Natural killer cell (primary cell): ENCODE measurements at regions not wholly inside any gene's neighbourhood (a gene's known extent, or its start where the extent isn't known, plus 50 kb on each side); places are given as distances from the start of the nearest gene placed in this dataset.
"Not testable (repeated sequence)": the region's sequence is repeated elsewhere in the genome, so short reads cannot be mapped to it uniquely, and the experiment has no call there.

Experiments
- ATAC-seq, 3 donors: fragments of 150-1000 bp in 2 of 3; fragments of 200-7000 bp in 1 of 3; cut with Tn5 transposase; 1 replicate in 1 of 3; 2 replicates in 2 of 3; pipeline ENCODE4 v1.10.0; 2021; ENCODE audit warnings: mild to moderate bottlenecking in 2 of 3, moderate library complexity in 2 of 3
- DNase-seq, 2 donors: peaks; one replicate each; pipeline versions ENCODE4 v3.0.0 to v3.0.0-alpha.2; 2013 to 2021; ENCODE audit warnings: mixed read lengths in 1 of 2
- H3K27ac ChIP-seq: one replicate; pipeline ENCODE4 v1.5.1; 2013; ENCODE audit warnings: mild to moderate bottlenecking, low read length
- H3K27me3 ChIP-seq: one replicate; pipeline ENCODE4 v1.6.1; 2013; ENCODE audit warnings: low read length; ENCODE audit not compliant: control insufficient read depth, insufficient read depth
- H3K36me3 ChIP-seq: one replicate; pipeline ENCODE4 v1.6.1; 2013; ENCODE audit warnings: low read length; ENCODE audit not compliant: control insufficient read depth, insufficient read depth
- H3K4me1 ChIP-seq: one replicate; pipeline ENCODE4 v1.6.1; 2013; ENCODE audit warnings: low read length; ENCODE audit not compliant: control insufficient read depth, insufficient read depth
- H3K4me3 ChIP-seq: one replicate; pipeline ENCODE4 v1.5.1; 2013; ENCODE audit warnings: low read length
- H3K9me3 ChIP-seq: one replicate; pipeline ENCODE4 v1.6.1; 2013; ENCODE audit warnings: low read length; ENCODE audit not compliant: control insufficient read depth, insufficient read depth
- H3K27ac Mint-ChIP-seq, 2 donors: one replicate each; pipeline ENCODE4 v1.8.0; 2022; ENCODE audit warnings: mild to moderate bottlenecking in 2 of 2, mixed read lengths in 2 of 2, moderate library complexity in 1 of 2
- H3K27me3 Mint-ChIP-seq, 2 donors: one replicate each; pipeline ENCODE4 v1.8.0; 2022; ENCODE audit warnings: low read depth in 2 of 2, mixed read lengths in 2 of 2
- H3K36me3 Mint-ChIP-seq: one replicate; pipeline ENCODE4 v1.8.0; 2022; ENCODE audit warnings: mixed read lengths
- H3K4me1 Mint-ChIP-seq, 2 donors: one replicate each; pipeline ENCODE4 v1.8.0; 2022; ENCODE audit warnings: mixed read lengths in 2 of 2
- H3K4me3 Mint-ChIP-seq: one replicate; pipeline ENCODE4 v1.8.0; 2022; ENCODE audit warnings: mild to moderate bottlenecking, moderate library complexity, mixed read lengths
- H3K9me3 Mint-ChIP-seq, 2 donors: one replicate each; pipeline ENCODE4 v1.8.0; 2022; ENCODE audit warnings: mixed read lengths in 2 of 2
- CTCF ChIP-seq: fragments of 200-600 bp; IDR thresholded peaks from one replicate; pipeline ENCODE4 v1.8.0; 2022; ENCODE audit warnings: antibody characterized with exemption
- WGBS: methylation state at CpG from one replicate; pipeline ENCODE4 v1.1.7; 2013; ENCODE audit warnings: missing lambda C conversion rate; ENCODE audit not compliant: insufficient coverage; 5-methylcytosine and 5-hydroxymethylcytosine counted together
- intact Hi-C: fragments of 100-400 bp; cut with micrococcal nuclease; formaldehyde crosslinking; loops from one replicate; pipeline ENCODE4 v1.14.2; 2022

GRCh38 chr11:38612701-38613100 is 2014.7 kb upstream of the RAG2 start:
- H3K4me1 Mint-ChIP-seq, result no peaks in the 10 kb centered on the region
- no peaks in the 10 kb centered on the region for H3K27me3 Mint-ChIP-seq
- H3K36me3 ChIP-seq, result no peaks in the 10 kb centered on the region
- H3K36me3 Mint-ChIP-seq, result peaks cover 13% of the 10 kb centered on the region
- H3K27ac Mint-ChIP-seq, result no peak overlapping the region
- TF ChIP-seq CTCF, result no peak
- H3K4me1 ChIP-seq, result no peaks in the 10 kb centered on the region
- H3K4me3 ChIP-seq, result no peak overlapping the region
- H3K27me3 ChIP-seq, result no peaks in the 10 kb centered on the region
- no peak overlapping the region for H3K4me3 Mint-ChIP-seq
- H3K9me3 Mint-ChIP-seq, result peaks cover 8 to 14% of the 10 kb centered on the region in 2 donors
- H3K9me3 ChIP-seq, result no peaks in the 10 kb centered on the region
- no peak for DNase-seq
- no peak overlapping the region for H3K27ac ChIP-seq
- no peak for ATAC-seq
- intact Hi-C loops, result no loop called here

GRCh38 chr11:38601371-38601770 is 2003.3 kb upstream of the RAG2 start:
- intact Hi-C loops, H3K4me1 Mint-ChIP-seq, H3K27ac Mint-ChIP-seq, ATAC-seq, H3K36me3 ChIP-seq, DNase-seq, H3K4me3 Mint-ChIP-seq, H3K27me3 Mint-ChIP-seq, H3K27ac ChIP-seq, H3K27me3 ChIP-seq, H3K4me1 ChIP-seq, H3K9me3 ChIP-seq, H3K4me3 ChIP-seq, H3K36me3 Mint-ChIP-seq: not testable (repeated sequence)
- peaks cover 4 to 11% of the 10 kb centered on the region in 2 donors for H3K9me3 Mint-ChIP-seq
- WGBS, result 100% methylated on average over 1 of the region's 2 CpGs

- H3K27me3 ChIP-seq, result no peaks in the 10 kb centered on the region
- no peak for DNase-seq
Observed at GRCh38 chr11:38598418-38598817, 2000.4 kb upstream of the RAG2 start.

DNA sequence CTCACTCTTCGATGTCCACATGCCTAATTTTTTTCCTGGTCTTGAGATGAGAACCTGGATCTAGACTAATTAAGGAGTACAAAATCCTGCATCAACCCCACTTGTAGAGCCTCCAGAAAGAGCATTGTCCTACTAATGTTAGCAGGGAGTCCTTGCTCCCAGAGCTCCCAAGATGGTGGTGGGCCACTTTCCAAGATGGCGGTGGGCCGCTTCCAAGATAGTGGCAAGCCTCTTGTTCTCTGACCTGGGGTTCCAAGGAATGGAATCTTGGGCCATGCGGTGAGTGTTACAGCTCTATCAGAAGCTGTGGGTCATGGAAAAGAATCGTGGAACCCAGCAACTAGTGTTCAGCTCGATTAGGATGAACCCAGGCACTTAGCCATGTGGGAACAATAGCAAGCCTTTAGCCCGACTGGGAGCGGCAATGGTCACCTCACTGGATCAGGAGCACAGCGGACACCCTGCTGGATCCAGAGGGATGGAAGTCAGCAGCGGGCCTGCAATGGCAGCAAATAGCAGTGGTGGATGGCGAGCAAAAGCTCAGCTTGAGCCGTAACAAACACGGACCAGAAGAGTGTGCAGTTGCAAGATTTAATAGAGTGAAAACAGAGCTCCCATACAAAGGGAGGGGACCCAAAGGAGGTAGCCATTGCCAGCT is 1997.5 kb upstream of the RAG2 start:
- H3K4me1 ChIP-seq, H3K27me3 Mint-ChIP-seq, H3K27ac ChIP-seq, H3K4me3 ChIP-seq, H3K4me1 Mint-ChIP-seq, intact Hi-C loops, H3K9me3 ChIP-seq, DNase-seq, H3K9me3 Mint-ChIP-seq, H3K36me3 ChIP-seq, ATAC-seq, H3K36me3 Mint-ChIP-seq, H3K27ac Mint-ChIP-seq, H3K27me3 ChIP-seq, H3K4me3 Mint-ChIP-seq: not testable (repeated sequence)
- WGBS, result 91% methylated on average over 13 of the region's 13 CpGs

More at GRCh38 chr11:38598418-38598817, 2000.4 kb upstream of the RAG2 start:
- no peaks in the 10 kb centered on the region for H3K4me1 Mint-ChIP-seq
- Histone ChIP-seq H3K4me3 (no peak overlapping the region), H3K4me1 (no peaks in the 10 kb centered on the region), H3K27ac (no peak overlapping the region), H3K36me3 (no peaks in the 10 kb centered on the region), H3K9me3 (peaks cover 3% of the 10 kb centered on the region)
- H3K9me3 Mint-ChIP-seq, result peaks cover 4 to 5% of the 10 kb centered on the region in 2 donors
- H3K27ac Mint-ChIP-seq, result no peak overlapping the region
- WGBS, result 86% methylated on average over 6 of the region's 6 CpGs
- ATAC-seq, result no peak
- no peaks in the 10 kb centered on the region for H3K36me3 Mint-ChIP-seq
- H3K27me3 Mint-ChIP-seq, result no peaks in the 10 kb centered on the region
- intact Hi-C loops, result no loop called here
- H3K4me3 Mint-ChIP-seq, result no peak overlapping the region
- TF ChIP-seq CTCF, result no peak
